GM12891 (cell line): ENCODE measurements at regions not wholly inside any gene's neighbourhood (a gene's known extent, or its start where the extent isn't known, plus 50 kb on each side); places are given as distances from the start of the nearest gene placed in this dataset.

ENCODE experiments used
- POLR2A ChIP-seq: IDR thresholded peaks from 2 replicates; pipeline ENCODE4 v1.6.1; 2011; ENCODE audit warnings: low read depth, low read length, control low read depth
- POLR2AphosphoS5 ChIP-seq: IDR thresholded peaks from 2 replicates; pipeline ENCODE4 v1.6.1; 2011; ENCODE audit warnings: low read depth, low read length, control low read depth
- POU2F2 ChIP-seq: IDR thresholded peaks from 2 replicates; pipeline ENCODE4 v1.6.1; 2011; ENCODE audit warnings: low read depth, mild to moderate bottlenecking, control low read depth, low read length, moderate library complexity
- SPI1 ChIP-seq: IDR thresholded peaks from 2 replicates; pipeline ENCODE4 v1.6.1; 2011; ENCODE audit warnings: low read depth, low read length, control low read depth
- TAF1 ChIP-seq: IDR thresholded peaks from 2 replicates; pipeline ENCODE4 v1.6.1; 2011; ENCODE audit warnings: low read depth, low read length, control low read depth

- TF ChIP-seq TAF1: no peak
- TF ChIP-seq POLR2A: no peak
- no peak for TF ChIP-seq POLR2AphosphoS5
- TF ChIP-seq SPI1: no peak
- no peak for TF ChIP-seq POU2F2
Measured at GRCh38 chr15:93460717-93461116, 371.7 kb upstream of the RGMA start.
